ENCODE measurements at regions not wholly inside any gene's neighbourhood (a gene's known extent, or its start where the extent isn't known, plus 50 kb on each side); places are given as distances from the start of the nearest gene placed in this dataset.

DNA sequence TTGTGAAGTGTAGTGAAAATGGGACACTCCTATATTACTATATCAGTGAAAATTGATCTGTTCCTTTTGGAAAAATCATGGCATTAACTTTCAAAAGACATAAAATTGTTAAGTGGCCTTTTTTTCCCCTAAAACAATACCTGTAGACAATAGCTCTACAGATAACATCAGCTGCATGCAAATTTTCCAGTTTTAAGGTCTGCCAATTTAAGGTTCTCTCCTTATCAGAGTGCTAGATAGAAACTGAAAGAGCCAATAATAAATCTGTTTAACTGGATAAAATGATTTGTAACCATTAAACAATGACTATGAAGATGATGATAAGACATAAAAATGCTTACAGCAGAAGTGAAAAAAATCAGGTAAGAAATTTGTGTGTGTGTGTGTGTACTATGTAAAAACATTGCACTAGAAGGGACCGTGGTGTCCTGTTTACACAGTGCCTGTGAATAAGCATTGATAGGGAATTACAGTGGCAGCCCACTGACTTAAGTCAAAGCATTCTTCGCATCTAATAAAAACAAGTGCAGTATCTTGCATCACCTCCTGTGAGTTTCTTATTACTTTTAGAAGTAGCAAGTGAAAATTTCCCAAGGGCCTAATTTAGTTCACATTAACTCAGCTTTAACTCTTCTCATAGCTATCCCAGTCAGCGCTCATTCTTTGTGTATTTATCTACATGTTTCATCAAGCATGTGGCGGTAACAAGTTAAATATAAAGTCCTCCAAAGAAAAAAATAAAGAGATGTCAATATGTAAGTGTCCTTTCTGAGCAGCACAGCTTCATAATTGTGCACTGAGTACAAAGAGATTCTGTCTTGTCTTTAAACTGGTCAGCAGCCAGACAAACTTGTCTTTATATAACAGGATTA is 261.9 kb downstream of the ARL4A start:
- Histone ChIP-seq H3K9me3 (no peaks in the 10 kb centered on the region), H3K36me3 (no peaks in the 10 kb centered on the region), H3K4me3 (no peak overlapping the region), H3K27me3 (no peaks in the 10 kb centered on the region), H3K27ac (no peak overlapping the region), H3K4me1 (peaks cover 0 to 4% (median 0%) of the 10 kb centered on the region in 9 donors)
- intact Hi-C loops (cut with DNase I), result no loop called here
- TF ChIP-seq, protein P1, sequence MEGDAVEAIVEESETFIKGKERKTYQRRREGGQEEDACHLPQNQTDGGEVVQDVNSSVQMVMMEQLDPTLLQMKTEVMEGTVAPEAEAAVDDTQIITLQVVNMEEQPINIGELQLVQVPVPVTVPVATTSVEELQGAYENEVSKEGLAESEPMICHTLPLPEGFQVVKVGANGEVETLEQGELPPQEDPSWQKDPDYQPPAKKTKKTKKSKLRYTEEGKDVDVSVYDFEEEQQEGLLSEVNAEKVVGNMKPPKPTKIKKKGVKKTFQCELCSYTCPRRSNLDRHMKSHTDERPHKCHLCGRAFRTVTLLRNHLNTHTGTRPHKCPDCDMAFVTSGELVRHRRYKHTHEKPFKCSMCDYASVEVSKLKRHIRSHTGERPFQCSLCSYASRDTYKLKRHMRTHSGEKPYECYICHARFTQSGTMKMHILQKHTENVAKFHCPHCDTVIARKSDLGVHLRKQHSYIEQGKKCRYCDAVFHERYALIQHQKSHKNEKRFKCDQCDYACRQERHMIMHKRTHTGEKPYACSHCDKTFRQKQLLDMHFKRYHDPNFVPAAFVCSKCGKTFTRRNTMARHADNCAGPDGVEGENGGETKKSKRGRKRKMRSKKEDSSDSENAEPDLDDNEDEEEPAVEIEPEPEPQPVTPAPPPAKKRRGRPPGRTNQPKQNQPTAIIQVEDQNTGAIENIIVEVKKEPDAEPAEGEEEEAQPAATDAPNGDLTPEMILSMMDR (IDR thresholded peaks at IDR 0.05), result no peak
- ATAC-seq (no peak), DNase-seq (no peak)
- WGBS, 2 donors, result 68 to 78% methylated on average over 4 of the region's 4 CpGs

DNA sequence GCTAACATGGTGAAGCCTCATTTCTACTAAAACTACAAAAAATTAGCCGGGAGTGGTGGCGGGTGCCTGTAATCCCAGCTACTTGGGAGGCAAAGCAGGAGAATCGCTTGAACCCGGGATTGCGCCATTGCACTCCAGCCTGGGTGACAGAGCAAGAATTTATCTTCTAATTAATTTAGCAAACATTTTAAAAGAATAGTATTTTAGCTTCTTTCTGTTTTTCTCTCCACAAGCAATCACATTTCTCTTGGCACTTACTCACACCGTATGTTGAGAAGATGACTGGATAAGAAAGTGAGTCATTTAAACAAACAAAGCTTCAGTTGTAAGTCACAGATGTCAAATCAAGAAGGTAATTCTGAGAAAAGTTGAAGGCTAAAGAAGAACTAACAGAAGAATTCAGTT is 264.0 kb downstream of the ARL4A start:
- intact Hi-C loops (cut with DNase I), result no loop called here
- no peak for ATAC-seq

DNA sequence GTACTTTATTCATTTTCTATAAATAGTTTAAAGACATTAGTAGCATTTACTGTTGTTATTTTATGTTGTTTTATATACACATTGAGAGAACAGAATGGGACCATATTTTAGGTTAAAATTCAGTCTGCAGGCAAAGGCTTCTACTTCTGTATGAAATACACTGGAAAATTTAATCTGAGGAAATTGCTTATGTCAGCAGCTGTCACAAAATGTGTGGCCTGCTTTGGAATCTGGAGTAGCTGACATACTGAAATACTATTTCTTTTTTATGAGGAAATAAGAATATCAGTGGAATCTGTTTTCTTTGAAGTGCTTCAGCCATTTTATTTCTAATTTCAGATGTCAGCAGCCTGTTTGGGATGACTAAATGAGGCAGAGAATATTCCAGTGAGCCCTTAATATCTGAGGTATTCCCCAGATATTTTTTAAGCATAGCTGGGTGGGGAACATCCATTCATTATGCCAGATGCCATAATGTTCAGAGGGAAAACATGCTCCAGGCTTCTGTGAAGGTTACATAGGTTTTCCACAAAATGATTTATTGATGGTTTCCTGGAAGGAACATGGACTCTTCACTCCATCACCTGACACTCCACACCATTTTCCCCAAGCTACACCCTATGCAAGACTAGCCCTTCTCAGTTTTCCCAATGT is 267.1 kb downstream of the ARL4A start:
- intact Hi-C loops (cut with DNase I), result no loop called here

More for the DNA sequence above, 264.0 kb downstream of the ARL4A start:
- no peak for DNase-seq
- Histone ChIP-seq H3K4me1 (peaks cover 0 to 4% (median 0%) of the 10 kb centered on the region in 9 donors), H3K27ac (no peak overlapping the region), H3K9me3 (no peaks in the 10 kb centered on the region), H3K36me3 (no peaks in the 10 kb centered on the region), H3K27me3 (no peaks in the 10 kb centered on the region), H3K4me3 (no peak overlapping the region)
- WGBS, 2 donors, result 91 to 93% methylated on average over 6 of the region's 6 CpGs
- TF ChIP-seq, protein P1 (IDR thresholded peaks at IDR 0.05), result no peak

DNA sequence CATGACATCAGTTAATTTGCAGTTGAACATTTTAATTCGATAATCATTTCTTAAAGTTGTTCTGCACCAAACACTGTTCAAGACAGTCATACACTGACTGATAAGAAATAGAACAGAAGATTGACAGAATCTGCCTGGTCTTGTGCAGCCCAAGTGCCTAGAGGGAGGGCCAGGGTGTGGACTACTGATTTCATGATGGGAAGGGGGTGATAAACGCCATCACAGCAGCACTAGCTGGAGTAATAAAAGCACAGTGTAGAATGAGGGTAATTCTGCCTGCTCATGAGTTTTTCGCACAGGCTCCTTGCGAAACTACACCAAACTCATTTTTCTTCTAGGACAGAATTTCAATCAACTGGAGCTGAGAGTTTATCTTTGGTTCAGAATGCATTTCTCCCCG is 270.1 kb downstream of the ARL4A start:
- no peak overlapping the region for H3K4me3 ChIP-seq
- WGBS, 2 donors, result 81 to 88% methylated on average over 5 of the region's 5 CpGs
- H3K27me3 ChIP-seq, result no peaks in the 10 kb centered on the region
- H3K27ac ChIP-seq, result no peak overlapping the region
- H3K9me3 ChIP-seq, result no peaks in the 10 kb centered on the region
- ATAC-seq (no peak), DNase-seq (no peak)
- TF ChIP-seq, protein P1 (IDR thresholded peaks at IDR 0.05), result no peak
- H3K36me3 ChIP-seq, result no peaks in the 10 kb centered on the region
- intact Hi-C loops (cut with DNase I), result no loop called here
- no peaks in the 10 kb centered on the region for H3K4me1 ChIP-seq

More for the DNA sequence above, 267.1 kb downstream of the ARL4A start:
- Histone ChIP-seq H3K36me3 (no peaks in the 10 kb centered on the region), H3K4me3 (no peak overlapping the region), H3K27ac (no peak overlapping the region), H3K4me1 (peaks cover 0 to under 1% (median 0%) of the 10 kb centered on the region in 9 donors), H3K27me3 (no peaks in the 10 kb centered on the region), H3K9me3 (no peaks in the 10 kb centered on the region)
- TF ChIP-seq, protein P1 (IDR thresholded peaks at IDR 0.05), result no peak
- ATAC-seq (no peak), DNase-seq (no peak)

Measured in heart right ventricle (tissue), 16 donors.